Type B pancreatic cell (in vitro differentiated cells): ENCODE measurements at regions not wholly inside any gene's neighbourhood (a gene's known extent, or its start where the extent isn't known, plus 50 kb on each side); places are given as distances from the start of the nearest gene placed in this dataset.

ENCODE experiments used
- DNase-seq: peaks from one replicate; pipeline ENCODE4 v3.0.0; 2021; ENCODE audit warnings: mixed read lengths; ENCODE audit not compliant: unreplicated experiment; ENCODE audit errors: extremely low spot score
- H3K27ac Mint-ChIP-seq: 2 replicates; pipeline ENCODE4 v1.8.0; 2021; ENCODE audit warnings: mild to moderate bottlenecking, mixed read lengths
- H3K27me3 Mint-ChIP-seq: 2 replicates; pipeline ENCODE4 v1.8.0; 2021; ENCODE audit warnings: mixed read lengths
- H3K36me3 Mint-ChIP-seq: 2 replicates; pipeline ENCODE4 v1.8.0; 2021; ENCODE audit warnings: mixed read lengths
- H3K4me1 Mint-ChIP-seq: one replicate; pipeline ENCODE4 v1.8.0; 2021; ENCODE audit warnings: mixed read lengths; ENCODE audit not compliant: unreplicated experiment
- H3K4me3 Mint-ChIP-seq: 2 replicates; pipeline ENCODE4 v1.8.0; 2021; ENCODE audit warnings: mild to moderate bottlenecking, mixed read lengths
- H3K9me3 Mint-ChIP-seq: 2 replicates; pipeline ENCODE4 v1.8.0; 2021; ENCODE audit warnings: mixed read lengths
- TF ChIP-seq, protein P1 (sequence below): fragments of 200-600 bp; sonication (generic); conservative IDR thresholded peaks from 2 replicates; pipeline ENCODE4 v1.5.0; 2021; ENCODE audit warnings: antibody characterized with exemption, mild to moderate bottlenecking

DNA sequence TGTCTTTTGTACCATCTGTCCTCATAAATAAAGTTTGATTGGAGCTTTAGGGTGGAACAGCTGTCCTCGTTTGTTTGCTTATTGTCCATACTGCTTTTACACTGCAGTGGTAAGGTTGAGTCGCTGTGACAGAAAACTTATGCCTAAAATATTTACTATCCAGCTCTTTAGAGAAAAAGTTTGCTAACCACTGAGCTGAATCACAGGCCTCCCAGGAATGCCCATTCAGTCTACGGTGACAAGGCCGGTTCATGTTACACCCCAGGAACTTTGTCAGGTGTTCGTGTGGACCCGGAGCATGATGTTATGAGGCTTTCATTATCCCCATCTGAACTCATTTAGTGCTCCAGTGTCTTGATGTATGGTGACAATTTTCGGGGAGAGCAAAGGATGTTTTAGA is 401.1 kb downstream of the SAMD5 start:
- Mint-ChIP-seq H3K27ac (no peak overlapping the region), H3K27me3 (no peaks in the 10 kb centered on the region), H3K4me3 (no peak overlapping the region), H3K36me3 (no peaks in the 10 kb centered on the region), H3K9me3 (no peaks in the 10 kb centered on the region), H3K4me1 (peaks cover 19% of the 10 kb centered on the region)
- no peak for DNase-seq
- TF ChIP-seq, protein P1, sequence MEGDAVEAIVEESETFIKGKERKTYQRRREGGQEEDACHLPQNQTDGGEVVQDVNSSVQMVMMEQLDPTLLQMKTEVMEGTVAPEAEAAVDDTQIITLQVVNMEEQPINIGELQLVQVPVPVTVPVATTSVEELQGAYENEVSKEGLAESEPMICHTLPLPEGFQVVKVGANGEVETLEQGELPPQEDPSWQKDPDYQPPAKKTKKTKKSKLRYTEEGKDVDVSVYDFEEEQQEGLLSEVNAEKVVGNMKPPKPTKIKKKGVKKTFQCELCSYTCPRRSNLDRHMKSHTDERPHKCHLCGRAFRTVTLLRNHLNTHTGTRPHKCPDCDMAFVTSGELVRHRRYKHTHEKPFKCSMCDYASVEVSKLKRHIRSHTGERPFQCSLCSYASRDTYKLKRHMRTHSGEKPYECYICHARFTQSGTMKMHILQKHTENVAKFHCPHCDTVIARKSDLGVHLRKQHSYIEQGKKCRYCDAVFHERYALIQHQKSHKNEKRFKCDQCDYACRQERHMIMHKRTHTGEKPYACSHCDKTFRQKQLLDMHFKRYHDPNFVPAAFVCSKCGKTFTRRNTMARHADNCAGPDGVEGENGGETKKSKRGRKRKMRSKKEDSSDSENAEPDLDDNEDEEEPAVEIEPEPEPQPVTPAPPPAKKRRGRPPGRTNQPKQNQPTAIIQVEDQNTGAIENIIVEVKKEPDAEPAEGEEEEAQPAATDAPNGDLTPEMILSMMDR, result no peak

DNA sequence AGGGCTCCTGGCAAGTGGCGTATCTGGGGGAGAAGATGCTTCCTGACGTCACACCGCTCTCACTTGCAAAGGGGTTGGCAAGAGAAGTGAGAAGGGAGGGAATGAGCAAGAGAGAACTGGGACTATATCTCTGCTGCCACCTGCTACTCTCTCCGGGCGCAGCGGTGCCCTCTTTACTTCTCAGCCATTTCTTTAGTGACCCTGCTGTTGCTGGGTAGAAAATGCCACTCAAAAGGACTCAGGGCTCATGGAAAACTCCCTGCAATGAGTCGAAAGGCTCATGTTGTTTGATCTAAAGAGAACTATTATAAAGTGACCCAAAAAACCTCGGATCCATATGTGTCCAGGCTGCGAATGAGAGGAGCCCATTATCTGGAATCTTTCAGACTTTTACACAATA is 401.8 kb downstream of the SAMD5 start:
- no peak for DNase-seq
- H3K9me3 Mint-ChIP-seq, result no peaks in the 10 kb centered on the region
- H3K27me3 Mint-ChIP-seq, result no peaks in the 10 kb centered on the region
- no peak overlapping the region for H3K27ac Mint-ChIP-seq
- TF ChIP-seq, protein P1, result no peak
- peaks cover 19% of the 10 kb centered on the region for H3K4me1 Mint-ChIP-seq
- H3K4me3 Mint-ChIP-seq, result no peak overlapping the region
- H3K36me3 Mint-ChIP-seq, result no peaks in the 10 kb centered on the region

DNA sequence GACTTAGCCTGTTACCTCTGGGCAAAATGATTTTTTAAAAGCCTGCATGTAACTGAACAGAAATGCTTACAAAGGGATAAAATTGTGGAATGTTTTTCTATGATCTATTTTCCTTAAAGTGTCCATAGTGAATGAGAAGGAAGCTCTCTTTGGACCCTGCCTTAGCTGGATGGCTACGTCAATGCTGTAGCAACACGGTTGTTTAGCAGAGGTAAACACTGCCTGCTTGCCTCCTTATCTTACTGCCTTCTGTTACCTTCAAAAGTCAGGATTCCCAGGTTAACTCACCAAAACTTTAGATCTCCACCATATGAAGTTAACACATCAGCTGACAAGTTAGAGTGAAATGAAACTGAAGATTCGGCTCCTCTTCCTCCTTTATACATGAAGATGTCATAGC is 402.6 kb downstream of the SAMD5 start:
- DNase-seq, result no peak
- Mint-ChIP-seq H3K4me1 (peaks cover 19% of the 10 kb centered on the region), H3K4me3 (no peak overlapping the region)

DNA sequence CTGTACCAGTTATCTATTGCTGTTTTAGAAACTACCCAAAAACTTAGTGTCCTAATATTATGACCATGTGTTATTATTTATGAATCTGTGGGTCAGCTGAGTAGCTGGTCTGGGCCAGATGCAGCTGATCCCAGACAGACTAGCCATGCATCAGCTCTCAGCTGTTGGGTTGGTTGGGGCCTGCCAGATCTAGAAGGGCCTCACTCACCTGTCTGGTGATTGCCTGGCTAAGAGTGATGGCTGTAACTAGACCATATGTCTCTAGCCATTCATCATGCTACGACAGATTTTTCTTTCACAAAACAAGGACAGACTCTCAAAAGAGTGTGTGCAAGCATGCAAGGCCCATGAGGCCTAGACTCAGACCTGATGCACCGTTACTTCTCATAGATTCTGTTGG is 403.2 kb downstream of the SAMD5 start:
- H3K9me3 Mint-ChIP-seq, result no peaks in the 10 kb centered on the region
- no peak overlapping the region for H3K27ac Mint-ChIP-seq
- DNase-seq, result no peak
- TF ChIP-seq, protein P1, result no peak
- no peaks in the 10 kb centered on the region for H3K36me3 Mint-ChIP-seq
- H3K4me1 Mint-ChIP-seq, result peaks cover 19% of the 10 kb centered on the region
- no peaks in the 10 kb centered on the region for H3K27me3 Mint-ChIP-seq
- no peak overlapping the region for H3K4me3 Mint-ChIP-seq

More for the DNA sequence above, 402.6 kb downstream of the SAMD5 start:
- H3K9me3 Mint-ChIP-seq, result no peaks in the 10 kb centered on the region
- H3K27ac Mint-ChIP-seq, result no peak overlapping the region
- no peaks in the 10 kb centered on the region for H3K36me3 Mint-ChIP-seq
- TF ChIP-seq, protein P1, result no peak
- H3K27me3 Mint-ChIP-seq, result no peaks in the 10 kb centered on the region

DNA sequence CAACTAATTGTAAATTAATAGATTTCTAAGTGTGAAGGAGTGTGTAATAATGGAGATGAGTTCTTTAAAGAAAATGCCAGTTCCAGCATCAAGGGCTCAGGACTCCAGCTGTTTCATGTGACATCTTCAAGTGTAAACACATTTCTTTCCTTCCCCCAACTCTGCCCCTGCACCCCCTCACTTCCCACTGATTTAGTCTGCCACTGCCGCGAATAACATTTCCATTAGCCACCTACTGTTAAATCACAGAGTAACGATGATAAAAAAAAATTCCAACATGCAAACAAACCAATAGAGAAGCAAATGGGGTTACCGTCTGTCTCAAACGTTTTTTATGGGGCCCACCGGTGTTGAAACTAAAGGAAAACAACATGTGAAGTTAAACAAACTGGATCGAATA is 414.3 kb downstream of the SAMD5 start:
- Mint-ChIP-seq H3K27ac (no peak overlapping the region), H3K27me3 (no peaks in the 10 kb centered on the region), H3K9me3 (no peaks in the 10 kb centered on the region), H3K4me1 (no peaks in the 10 kb centered on the region), H3K4me3 (no peak overlapping the region), H3K36me3 (no peaks in the 10 kb centered on the region)
- TF ChIP-seq, protein P1, result no peak
- no peak for DNase-seq

DNA sequence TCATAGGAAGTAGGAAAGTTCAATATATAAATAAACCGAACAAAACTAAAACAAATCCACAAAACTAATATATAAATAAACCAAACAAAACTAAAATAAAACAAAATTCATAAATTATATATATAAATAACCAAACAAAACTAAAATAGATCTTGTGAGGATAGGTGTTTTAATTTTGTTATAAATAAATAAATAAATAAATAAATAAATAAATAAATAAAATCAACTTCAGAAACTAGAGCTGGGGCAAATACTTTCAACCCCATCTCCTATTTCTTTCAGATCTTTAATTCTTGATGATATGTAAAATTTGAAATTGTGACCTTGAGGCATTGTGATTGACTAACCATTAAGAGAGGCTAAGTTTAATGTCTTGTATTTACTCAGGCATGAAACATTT is 416.1 kb downstream of the SAMD5 start:
- H3K27me3 Mint-ChIP-seq, result peaks cover 3% of the 10 kb centered on the region
- H3K9me3 Mint-ChIP-seq, result no peaks in the 10 kb centered on the region
- no peak overlapping the region for H3K4me3 Mint-ChIP-seq
- no peak overlapping the region for H3K27ac Mint-ChIP-seq
- H3K36me3 Mint-ChIP-seq, result no peaks in the 10 kb centered on the region
- no peaks in the 10 kb centered on the region for H3K4me1 Mint-ChIP-seq
- no peak for DNase-seq
- TF ChIP-seq, protein P1, result no peak
